Cardiac septum (tissue), 1 donor: ENCODE measurements at regions not wholly inside any gene's neighbourhood (a gene's known extent, or its start where the extent isn't known, plus 50 kb on each side); places are given as distances from the start of the nearest gene placed in this dataset.

Experiments
- DNase-seq: peaks from one replicate; pipeline ENCODE4 v3.0.0-alpha.2; 2020; ENCODE audit warnings: low spot score
- intact Hi-C: fragments of 100-400 bp; cut with DNase I; formaldehyde crosslinking; loops from one replicate; pipeline ENCODE4 v1.14.0; 2022
- donor health status: DM: no; HTN: no; CAD: no.

- no peak for DNase-seq
- intact Hi-C loops, result no loop called here
Observed at GRCh38 chr2:104638190-104638858, 215.6 kb upstream of the POU3F3 start.

GRCh38 chr2:104638859-104639202, 215.1 kb upstream of the POU3F3 start:
- intact Hi-C loops, result no loop called here

GRCh38 chr2:104641786-104642185, 212.1 kb upstream of the POU3F3 start:
- DNase-seq, result no peak
- intact Hi-C loops, result no loop called here

More at GRCh38 chr2:104638859-104639202, 215.1 kb upstream of the POU3F3 start:
- DNase-seq, result no peak

GRCh38 chr2:104648376-104648775, 205.5 kb upstream of the POU3F3 start:
- DNase-seq, result no peak
- intact Hi-C loops, result no loop called here

GRCh38 chr2:104649866-104650265, 204.0 kb upstream of the POU3F3 start:
- no peak for DNase-seq
- intact Hi-C loops, result no loop called here

- intact Hi-C loops, result no loop called here
- DNase-seq, result no peak
Observed at GRCh38 chr2:104650405-104650996, 203.4 kb upstream of the POU3F3 start.

- no peak for DNase-seq
- intact Hi-C loops, result loop anchor here (5.0 kb wide), 1 partner anchor 197 kb away; the partner anchor contains the start of gene POU3F3
Observed at GRCh38 chr2:104654811-104655210, 199.1 kb upstream of the POU3F3 start.

GRCh38 chr2:104656571-104657163, 197.2 kb upstream of the POU3F3 start:
- intact Hi-C loops, result loop anchor here (5.0 kb wide), 1 partner anchor 196 kb away; the partner anchor contains the start of gene POU3F3
- no peak for DNase-seq

GRCh38 chr2:104658144-104658835, 195.6 kb upstream of the POU3F3 start:
- DNase-seq, result peak; percentile 86
- intact Hi-C loops, result loop anchor here (5.0 kb wide), 1 partner anchor 194 kb away; the partner anchor contains the start of gene POU3F3

- intact Hi-C loops, result loop anchor here (5.0 kb wide), 1 partner anchor 193 kb away; the partner anchor contains the start of gene POU3F3
- DNase-seq, result no peak
Observed at GRCh38 chr2:104658904-104659591, 194.9 kb upstream of the POU3F3 start.

GRCh38 chr2:104660991-104661390, 192.9 kb upstream of the POU3F3 start:
- no peak for DNase-seq
- intact Hi-C loops, result no loop called here

GRCh38 chr2:104664672-104665071, 189.2 kb upstream of the POU3F3 start:
- intact Hi-C loops, result no loop called here
- DNase-seq, result no peak

GRCh38 chr2:104668631-104669030, 185.3 kb upstream of the POU3F3 start:
- intact Hi-C loops, result no loop called here
- no peak for DNase-seq

GRCh38 chr2:104673225-104673624, 180.7 kb upstream of the POU3F3 start:
- intact Hi-C loops, result no loop called here
- no peak for DNase-seq

GRCh38 chr2:104678181-104678580, 175.7 kb upstream of the POU3F3 start:
- no peak for DNase-seq

GRCh38 chr2:104685591-104685990, 168.3 kb upstream of the POU3F3 start:
- no peak for DNase-seq
- intact Hi-C loops, result no loop called here

More at GRCh38 chr2:104678181-104678580, 175.7 kb upstream of the POU3F3 start:
- intact Hi-C loops, result no loop called here

GRCh38 chr2:104687147-104687546, 166.8 kb upstream of the POU3F3 start:
- intact Hi-C loops, result no loop called here
- DNase-seq, result no peak

- DNase-seq, result no peak
- intact Hi-C loops, result no loop called here
Observed at GRCh38 chr2:104690255-104690984, 163.5 kb upstream of the POU3F3 start.

- intact Hi-C loops, result no loop called here
- no peak for DNase-seq
Observed at GRCh38 chr2:104698276-104698675, 155.6 kb upstream of the POU3F3 start.
